Frontal cortex (tissue), 3 donors: ENCODE measurements at regions not wholly inside any gene's neighbourhood (a gene's known extent, or its start where the extent isn't known, plus 50 kb on each side); places are given as distances from the start of the nearest gene placed in this dataset.

Experiments
- DNase-seq, 2 donors: peaks; one replicate each; pipeline ENCODE4 v3.0.0; 2012; ENCODE audit warnings: low spot score in 2 of 2
- FAIRE-seq: peaks from 2 replicates; lab custom pipeline; 2012; peaks lifted over from hg19 to GRCh38; lab: Jason Lieb, UNC
- donor health status: control.
- donor health status: control.
- donor health status: control.

DNA sequence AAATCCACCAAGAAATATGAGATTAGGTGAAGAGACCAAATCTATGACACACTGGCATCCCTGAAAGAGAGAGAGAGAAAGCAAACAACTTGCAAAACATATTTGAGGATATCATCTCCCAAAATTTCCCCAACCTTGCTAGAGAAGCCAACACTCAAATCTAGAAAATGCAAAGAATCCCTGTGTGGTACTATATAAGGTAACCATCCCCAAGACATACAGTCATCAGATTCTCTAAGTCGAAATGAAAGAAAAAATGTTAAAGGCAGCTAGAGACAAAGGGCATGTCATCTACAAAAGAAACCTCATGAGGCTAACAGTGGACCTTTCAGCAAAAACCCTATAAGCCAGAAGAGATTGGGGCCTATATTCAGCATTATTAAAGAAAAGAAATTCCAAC lies 622.1 kb upstream of the LMCD1 start:
- FAIRE-seq (no peak), DNase-seq (no peak)

DNA sequence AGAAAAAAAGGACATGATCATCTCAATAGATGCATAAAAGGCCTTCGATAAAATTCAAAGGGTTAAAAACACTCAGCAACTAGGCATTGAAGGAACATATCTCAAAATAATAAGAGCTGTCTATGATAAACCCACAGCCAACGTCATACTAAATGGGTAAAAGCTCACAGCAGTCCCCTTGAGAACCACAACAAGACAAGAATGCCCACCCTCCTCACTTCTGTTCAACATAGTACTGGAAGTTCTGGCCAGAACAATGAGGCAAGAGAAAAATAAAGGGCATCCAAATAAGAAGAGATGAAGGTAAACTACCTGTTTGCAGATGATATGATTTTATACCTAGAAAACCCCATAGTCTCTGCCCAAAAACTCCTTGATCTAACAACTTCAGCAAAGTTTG lies 619.7 kb upstream of the LMCD1 start:
- FAIRE-seq (no peak), DNase-seq (no peak)

DNA sequence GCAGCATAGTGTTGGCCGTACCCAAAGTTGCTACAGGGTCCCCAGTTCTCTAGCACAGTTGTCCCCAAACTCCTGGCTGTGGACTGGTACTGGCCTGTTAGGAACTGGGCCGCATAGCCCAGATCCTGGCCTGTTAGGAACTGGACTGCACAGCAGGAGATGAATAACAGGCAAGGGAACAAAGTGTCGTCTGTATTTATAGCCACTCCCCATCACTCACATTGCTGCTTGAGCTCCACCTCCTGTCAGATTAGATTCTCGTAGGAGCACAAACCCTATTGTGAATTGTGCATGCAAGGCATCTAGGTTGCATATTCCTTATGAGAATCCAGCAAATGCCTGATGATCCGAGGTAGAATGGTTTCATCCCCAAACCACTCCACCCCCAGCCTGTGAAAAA lies 604.0 kb upstream of the LMCD1 start:
- DNase-seq, result no peak
- FAIRE-seq, result no peak

DNA sequence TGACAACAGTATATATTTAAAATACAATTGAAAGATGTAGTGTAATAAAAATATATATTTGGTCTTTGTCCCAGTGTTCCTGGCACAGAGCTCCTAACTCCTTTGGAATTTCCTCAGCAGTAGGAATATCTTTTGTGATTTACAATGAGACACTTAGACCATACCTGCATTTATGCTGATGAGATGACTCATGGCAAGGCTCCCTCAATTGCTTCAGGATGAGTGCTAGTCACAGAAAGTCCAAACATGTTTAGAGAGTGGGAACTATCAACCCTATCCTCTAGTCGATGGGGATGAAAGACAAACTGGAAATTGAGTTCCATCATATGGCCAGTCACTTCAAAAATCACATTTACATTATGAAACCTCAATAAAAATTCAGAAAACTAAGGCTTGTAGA lies 588.3 kb upstream of the LMCD1 start:
- no peak for FAIRE-seq

DNA sequence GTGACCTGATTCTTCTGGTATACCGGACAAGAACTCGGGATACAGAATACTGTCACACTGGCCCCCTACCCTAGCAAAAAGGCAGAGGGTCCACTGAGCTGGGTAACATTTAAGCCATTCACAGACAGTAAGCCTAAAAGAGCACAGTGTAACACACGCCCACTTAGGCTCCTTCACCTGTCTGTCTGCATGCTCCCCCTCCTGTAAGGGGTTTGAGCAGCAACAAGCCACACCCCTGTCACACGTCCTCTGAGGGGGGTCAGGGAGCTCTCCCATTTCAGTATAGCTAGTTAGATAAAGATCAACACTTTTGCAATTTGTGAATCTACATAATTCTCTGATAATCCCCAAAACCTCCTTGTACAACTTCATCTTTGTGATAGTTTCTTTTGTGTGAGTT lies 586.3 kb upstream of the LMCD1 start:
- no peak for FAIRE-seq

More for the DNA sequence above, 588.3 kb upstream of the LMCD1 start:
- DNase-seq, result no peak

DNA sequence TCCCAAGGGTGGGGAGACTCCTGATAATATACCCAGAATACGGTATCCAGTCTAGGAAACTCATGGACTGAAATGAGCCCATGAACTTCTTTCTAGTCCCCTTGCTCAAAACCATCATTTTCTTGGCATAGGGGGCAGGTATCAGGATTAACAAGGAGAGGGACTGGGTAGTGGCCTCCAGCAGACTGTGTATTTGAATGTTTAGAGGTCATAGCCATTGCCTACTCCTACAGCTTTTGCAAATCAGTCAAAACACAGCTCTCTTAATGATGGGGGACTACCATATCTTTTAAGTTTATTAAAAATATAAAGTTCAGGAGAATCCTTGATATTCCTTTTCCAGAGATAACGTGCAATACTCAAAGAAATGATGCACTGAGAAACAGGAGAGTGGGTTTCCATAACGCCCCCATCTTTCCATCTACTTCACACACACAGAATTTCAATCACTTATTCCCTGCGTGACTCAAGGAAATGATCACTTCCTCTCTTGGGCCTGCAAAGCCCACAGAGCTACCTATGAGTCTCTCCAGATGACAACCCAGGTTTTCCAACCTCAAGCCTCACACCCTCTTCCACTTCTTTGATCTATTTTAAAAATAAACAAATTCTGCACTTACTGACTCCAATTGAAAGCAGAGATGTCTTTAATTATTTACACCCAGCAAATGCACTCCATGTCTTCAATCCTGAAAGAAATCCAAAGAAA lies 584.0 kb upstream of the LMCD1 start:
- DNase-seq, result no peak
- FAIRE-seq, result no peak

More for the DNA sequence above, 586.3 kb upstream of the LMCD1 start:
- no peak for DNase-seq

DNA sequence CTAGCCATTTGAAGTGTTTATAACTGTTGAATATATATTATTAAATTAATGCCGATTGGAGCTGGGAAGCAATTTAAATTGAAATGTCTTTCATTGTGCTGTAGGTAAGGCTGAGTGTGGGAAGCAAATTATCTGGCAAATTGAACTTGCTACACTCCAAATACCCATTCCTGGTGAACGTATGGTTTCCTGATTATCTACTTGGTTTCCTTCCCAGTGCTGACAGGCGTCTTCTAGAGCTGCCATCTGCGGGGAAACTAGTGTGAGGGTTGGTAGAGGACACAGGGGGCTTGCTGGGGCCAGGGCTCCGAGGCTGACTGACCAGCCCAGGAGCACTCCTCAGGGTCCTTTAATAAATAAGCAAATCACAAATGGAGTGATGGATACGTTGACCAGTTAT lies 581.4 kb upstream of the LMCD1 start:
- no peak for FAIRE-seq
- DNase-seq, result no peak

DNA sequence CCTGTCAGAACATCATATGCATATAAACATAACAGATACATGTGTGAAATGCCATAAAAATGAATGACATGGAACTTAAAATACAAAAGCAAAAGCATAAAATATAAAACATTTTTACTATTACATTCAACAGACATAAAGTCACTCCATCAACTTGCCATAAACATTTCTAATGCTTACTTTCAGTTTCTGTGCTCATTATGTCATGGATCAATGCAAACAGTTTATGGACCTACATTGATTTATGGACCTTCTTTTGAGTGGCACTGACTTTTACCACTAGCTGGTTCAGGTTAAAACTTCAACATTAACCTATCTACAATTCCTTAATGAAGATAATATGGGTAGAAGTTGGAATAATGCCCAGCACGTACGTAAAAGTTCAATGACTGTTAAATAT lies 577.4 kb upstream of the LMCD1 start:
- no peak for FAIRE-seq
- DNase-seq, result no peak

DNA sequence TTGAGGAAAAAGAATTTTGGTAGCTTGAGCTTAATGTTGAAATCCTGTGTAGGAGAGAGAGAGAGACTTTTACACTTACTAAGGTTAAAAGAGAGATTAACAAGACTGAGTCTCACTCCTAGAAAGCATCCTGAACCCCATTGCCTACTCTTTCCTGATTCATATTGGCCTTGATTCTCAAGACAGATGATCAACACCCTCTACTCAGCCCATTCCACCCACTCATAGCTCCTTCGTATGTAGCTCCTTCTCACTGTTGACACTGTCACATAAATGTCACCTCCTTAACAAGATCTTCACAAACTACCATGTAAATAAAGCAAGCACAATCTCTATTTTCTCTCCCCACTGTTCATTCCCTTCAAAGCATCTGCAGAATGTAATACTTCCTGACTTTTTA lies 574.6 kb upstream of the LMCD1 start:
- FAIRE-seq, result no peak
- no peak for DNase-seq

DNA sequence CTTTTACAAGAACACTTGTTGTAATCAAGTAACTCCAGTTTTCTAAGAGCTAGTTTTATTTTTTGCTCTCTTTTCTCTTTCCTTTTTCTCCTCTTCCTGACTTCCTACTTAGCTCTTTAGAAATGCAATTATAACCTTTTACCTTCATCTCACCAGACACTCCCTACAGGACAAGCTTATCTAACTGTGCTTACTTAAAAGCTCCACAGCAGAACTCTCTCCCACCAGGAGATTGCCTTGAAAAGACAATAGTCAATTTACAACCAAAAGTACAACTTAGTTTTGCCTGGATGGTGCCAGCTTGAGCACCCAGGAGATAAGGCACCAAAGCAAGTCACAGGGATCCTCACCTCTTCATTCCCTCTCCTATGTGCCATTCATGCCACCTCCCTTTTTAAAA lies 573.8 kb upstream of the LMCD1 start:
- FAIRE-seq (no peak), DNase-seq (no peak)

DNA sequence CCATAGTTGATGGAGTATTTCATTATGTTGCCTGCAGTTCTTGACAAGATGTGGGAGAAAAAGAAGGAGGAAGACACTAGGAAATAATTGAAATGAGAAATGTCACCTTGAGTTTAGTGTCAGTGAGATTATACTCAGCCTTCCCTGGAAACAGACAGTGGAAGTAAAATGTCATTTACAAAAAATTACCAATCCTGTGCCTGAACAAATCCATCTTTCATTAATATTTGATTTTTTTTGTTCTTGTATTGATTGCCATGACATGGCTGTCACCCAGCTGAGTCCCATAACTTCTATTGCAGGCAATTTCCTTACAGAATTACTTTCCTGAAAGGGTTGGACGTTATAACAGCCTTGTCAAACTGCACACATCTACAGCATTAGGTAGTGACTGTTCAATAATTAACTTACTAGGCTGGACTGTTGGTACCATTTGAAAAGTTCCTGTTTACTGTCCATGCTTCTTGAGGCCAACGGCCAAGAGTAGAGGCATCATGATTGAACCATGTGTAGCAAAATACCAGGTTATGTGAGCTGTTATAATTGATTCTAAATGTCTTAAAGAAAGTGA lies 572.2 kb upstream of the LMCD1 start:
- FAIRE-seq, result no peak
- DNase-seq, result no peak

DNA sequence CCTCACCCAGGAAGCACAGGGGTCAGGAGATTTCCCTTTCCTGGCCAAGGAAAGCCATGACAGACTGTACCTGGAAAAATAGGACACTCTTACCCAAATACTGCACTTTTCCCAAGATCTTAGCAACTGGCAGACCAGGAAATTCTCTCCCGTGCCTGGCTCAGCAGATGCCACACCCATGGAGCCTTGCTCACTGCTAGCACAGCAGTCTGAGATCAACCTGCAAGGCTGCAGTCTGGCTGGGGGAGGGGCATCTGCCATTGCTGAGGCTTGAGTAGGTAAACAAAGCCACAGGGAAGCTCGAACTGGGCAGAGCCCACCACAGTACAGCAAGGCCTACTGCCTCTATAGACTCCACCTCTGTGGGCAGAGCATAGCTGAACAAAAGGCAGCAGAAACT lies 567.3 kb upstream of the LMCD1 start:
- DNase-seq (no peak), FAIRE-seq (no peak)

DNA sequence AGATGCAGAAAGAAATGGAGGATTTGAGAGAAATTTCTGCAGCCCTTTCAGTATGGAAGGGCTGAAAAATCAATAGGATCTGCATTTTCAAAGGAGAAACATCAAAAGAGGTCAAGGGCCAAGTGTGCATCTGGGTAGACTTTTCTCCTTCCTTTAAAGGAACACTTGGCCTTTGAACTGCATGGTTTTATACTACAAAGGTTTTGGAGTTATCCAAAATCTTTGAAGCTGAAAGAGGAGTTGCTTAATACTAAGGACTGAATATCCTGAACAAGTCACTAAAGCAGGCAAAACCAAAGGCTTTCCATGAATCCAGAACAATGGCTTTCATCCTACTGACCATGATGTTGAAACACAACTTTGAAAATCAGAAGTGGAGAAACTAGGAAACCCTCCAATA lies 553.7 kb upstream of the LMCD1 start:
- FAIRE-seq, result no peak
- DNase-seq, result no peak

DNA sequence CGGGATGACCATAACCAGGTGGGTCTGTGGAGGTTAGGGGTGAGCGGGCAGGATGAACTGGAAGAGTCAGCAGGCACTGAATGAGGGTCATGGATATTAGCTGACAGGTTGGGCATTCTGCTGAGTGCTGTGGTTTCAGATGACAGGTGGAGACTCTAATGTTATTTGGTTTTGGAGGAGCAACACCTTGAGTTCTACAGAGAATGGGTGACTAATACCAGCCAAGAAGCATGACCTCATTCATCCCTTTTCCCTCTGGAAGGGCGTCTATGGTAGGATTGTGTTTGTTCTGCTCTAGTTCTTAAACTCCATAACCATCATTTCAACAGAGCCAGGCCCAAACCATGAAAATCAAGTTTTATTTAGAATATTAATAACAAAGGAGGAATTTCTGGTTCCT lies 550.7 kb upstream of the LMCD1 start:
- FAIRE-seq, result no peak
- DNase-seq, result no peak

DNA sequence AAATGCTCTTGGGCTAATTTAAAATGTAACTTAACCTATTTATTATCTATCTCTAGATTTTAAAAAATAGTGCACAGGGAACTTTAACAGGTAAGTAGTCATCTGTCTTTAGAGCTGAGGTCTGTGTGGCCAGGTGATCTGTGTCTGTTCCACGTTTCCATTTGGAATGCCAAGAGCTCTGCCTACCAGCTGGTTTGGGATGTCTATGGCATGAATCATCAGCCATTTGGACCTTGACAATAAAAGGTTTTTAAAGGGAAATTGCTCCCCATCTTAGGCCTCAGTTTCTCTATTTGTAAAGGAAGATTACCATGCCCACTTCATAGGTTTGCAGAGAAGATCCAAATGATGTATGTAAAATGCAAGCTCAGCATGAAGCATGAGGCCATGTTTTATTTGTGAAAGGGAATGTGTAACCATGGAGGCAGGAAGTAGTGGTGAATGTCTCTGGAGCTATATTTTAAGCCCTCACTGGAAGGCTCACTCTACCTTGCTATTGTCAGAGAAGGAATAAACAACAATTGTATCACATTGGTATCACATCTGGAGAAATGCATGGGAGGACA lies 548.1 kb upstream of the LMCD1 start:
- FAIRE-seq, result no peak
- DNase-seq, result no peak

DNA sequence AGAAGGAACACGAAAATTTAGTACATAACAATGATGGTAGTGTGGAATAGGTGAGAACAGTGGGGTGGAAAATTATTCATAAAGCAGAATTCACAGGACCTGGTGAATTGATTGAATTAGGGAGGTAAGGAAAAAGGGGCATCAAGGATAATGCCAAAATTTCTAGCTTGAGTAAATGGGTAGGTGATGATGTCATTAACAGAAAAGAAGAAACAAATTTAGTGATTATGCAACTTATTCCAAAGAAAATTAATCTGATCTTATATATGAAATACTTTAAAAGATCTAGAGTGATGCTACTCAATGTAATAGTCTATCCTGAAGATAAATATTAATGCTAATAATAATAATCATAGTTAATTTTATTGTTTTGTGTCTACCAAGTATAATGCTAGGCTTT lies 544.6 kb upstream of the LMCD1 start:
- no peak for DNase-seq
- no peak for FAIRE-seq

DNA sequence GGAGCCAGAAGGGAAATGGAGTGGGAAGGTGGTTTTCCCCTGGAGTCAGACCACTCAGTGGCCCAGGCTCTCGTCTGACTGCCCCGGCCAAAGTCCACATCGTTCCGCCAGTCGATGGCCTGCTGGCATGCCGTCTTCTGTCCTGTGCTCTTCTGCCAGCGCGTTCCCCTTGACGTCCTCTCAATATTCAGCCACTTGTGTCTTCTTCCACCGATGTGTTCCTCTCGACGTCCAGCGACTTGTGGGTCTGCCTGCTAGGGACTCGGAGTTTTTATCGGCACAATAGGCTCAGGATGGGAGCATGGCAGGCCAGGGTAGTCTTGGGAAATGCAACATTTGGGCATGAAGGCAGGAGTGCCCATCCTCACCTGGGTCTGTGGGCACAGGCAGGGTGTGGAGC lies 542.5 kb upstream of the LMCD1 start:
- DNase-seq (no peak), FAIRE-seq (no peak)

DNA sequence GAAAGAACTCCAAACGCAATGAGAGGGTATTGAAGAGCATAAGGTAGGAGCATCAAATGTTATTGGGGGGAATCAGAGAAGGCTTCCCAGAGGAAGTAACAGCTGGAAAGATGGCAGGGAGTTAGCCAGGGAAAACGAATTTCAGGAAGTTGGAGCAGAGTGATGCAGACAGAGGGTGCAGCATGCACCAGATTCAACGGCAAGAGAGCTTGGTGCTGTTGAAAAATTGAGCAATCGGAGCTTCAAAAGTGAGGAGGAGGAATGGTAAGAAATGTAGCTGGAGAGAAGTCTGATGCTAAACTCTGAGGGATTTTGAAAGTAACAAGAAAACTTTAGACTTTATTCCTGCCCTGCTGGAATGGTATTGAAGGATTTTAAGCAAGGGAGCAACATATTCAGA lies 541.0 kb upstream of the LMCD1 start:
- FAIRE-seq, result no peak
- DNase-seq, result no peak

DNA sequence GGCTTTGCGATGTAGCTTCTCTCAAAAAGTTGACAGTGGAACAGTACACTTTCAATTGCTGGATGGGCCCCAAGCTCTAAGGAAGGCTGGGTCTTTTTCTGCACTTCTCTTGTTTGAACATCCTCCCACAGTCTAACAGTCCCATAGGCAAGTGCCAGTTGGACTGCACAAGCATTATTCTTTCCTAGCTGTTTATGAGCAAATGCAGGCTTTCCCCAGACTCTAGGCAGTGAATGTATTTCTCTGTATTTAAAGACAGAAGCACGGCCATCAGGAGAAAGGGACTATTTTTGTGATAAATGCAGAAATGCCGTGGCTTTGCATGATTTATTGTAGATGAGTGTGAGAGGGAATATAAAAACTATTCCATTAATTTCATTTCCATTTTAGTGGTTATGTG lies 539.3 kb upstream of the LMCD1 start:
- FAIRE-seq (no peak), DNase-seq (no peak)

DNA sequence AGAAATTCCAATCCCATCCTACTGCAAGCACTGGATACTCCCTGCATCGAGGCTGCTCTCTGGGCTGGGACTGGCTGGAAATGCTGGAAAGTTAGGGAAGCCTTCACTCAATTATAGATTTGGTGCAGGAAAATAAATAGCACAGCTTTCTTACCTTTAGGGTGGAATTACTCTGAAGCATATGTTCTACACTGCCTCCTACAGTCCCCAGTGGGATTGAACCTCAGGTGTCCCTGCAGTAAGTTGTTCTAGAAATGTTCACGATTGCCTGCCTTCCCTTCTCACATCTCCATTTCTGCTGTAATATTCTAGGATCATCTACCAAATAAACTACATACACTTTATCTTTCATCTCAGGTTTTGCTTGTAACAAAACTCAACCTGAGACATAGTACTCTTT lies 536.7 kb upstream of the LMCD1 start:
- DNase-seq (no peak), FAIRE-seq (no peak)

DNA sequence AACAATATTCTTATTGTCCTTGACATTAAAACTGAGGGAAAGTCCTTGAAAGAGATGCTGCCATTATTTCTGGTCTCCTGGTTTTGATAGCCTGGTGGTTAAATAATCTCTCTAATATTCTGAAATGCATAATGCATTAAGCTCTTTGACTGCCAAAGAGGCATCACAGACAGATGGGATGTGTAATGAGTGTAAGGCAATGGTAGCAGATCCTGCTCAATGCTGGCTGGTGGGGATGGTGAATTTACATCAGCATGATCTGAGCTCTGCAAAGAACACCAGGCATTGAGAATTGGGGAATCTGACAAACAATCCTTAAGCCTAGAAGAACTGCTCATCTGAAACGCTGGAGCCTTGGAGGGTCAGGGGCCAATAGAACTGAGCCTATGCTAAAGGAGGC lies 528.6 kb upstream of the LMCD1 start:
- FAIRE-seq, result no peak
- no peak for DNase-seq
